ENCODE measurements at regions not wholly inside any gene's neighbourhood (a gene's known extent, or its start where the extent isn't known, plus 50 kb on each side); places are given as distances from the start of the nearest gene placed in this dataset.

- Histone ChIP-seq H4K8ac (ENCODE audit: low read depth, low read length) (no peak overlapping the region), H3K79me2 (ENCODE audit: control insufficient read depth, insufficient read depth, low read length) (no peaks in the 10 kb centered on the region), H4K5ac (ENCODE audit: low read length) (no peak overlapping the region), H3K9ac (ENCODE audit: low read length) (no peak overlapping the region), H3K79me1 (ENCODE audit: low read length) (no peaks in the 10 kb centered on the region), H3K27me3 (ENCODE audit: insufficient read depth, low read length, poor library complexity) (no peaks in the 10 kb centered on the region), H3K36me3 (ENCODE audit: control insufficient read depth, insufficient read depth, low read length) (no peaks in the 10 kb centered on the region), H3K4me3 (ENCODE audit: low read length) (no peak overlapping the region), H2BK120ac (ENCODE audit: low read depth, low read length) (no peak overlapping the region), H2AK5ac (ENCODE audit: low read length) (no peak overlapping the region), H3K4me1 (ENCODE audit: control insufficient read depth, low read depth, low read length) (no peaks in the 10 kb centered on the region), H2BK15ac (replicated peaks; ENCODE audit: low read depth) (no peak overlapping the region), H2BK5ac (ENCODE audit: low read length) (no peak overlapping the region), H3K18ac (ENCODE audit: low read length) (no peak overlapping the region), H3K4ac (ENCODE audit: low read depth, low read length) (no peak overlapping the region), H3K56ac (ENCODE audit: low read length) (no peak overlapping the region), H3K23ac (ENCODE audit: low read length) (no peak overlapping the region), H3K27ac (ENCODE audit: low read depth, low read length) (no peak overlapping the region), H3K4me2 (ENCODE audit: low read length) (no peak overlapping the region)
- DNase-seq, result no peak
- no CpG with 5 or more reads among the region's 1 CpG for WGBS (ENCODE audit: extremely low coverage, insufficient coverage, low lambda C conversion rate)
Measured at GRCh38 chr5:18219241-18219640, 585.0 kb downstream of the TAF11L14 start.

- Histone ChIP-seq H3K18ac (ENCODE audit: low read length) (no peak overlapping the region), H3K4ac (ENCODE audit: low read depth, low read length) (no peak overlapping the region), H3K79me1 (ENCODE audit: low read length) (no peaks in the 10 kb centered on the region), H4K8ac (ENCODE audit: low read depth, low read length) (no peak overlapping the region), H2BK5ac (ENCODE audit: low read length) (no peak overlapping the region), H4K5ac (ENCODE audit: low read length) (no peak overlapping the region), H3K36me3 (ENCODE audit: control insufficient read depth, insufficient read depth, low read length) (no peaks in the 10 kb centered on the region), H3K27ac (ENCODE audit: low read depth, low read length) (no peak overlapping the region), H3K4me3 (ENCODE audit: low read length) (no peak overlapping the region), H3K79me2 (ENCODE audit: control insufficient read depth, insufficient read depth, low read length) (no peaks in the 10 kb centered on the region), H2BK120ac (ENCODE audit: low read depth, low read length) (no peak overlapping the region), H3K4me2 (ENCODE audit: low read length) (no peak overlapping the region), H3K56ac (ENCODE audit: low read length) (no peak overlapping the region), H3K23ac (ENCODE audit: low read length) (no peak overlapping the region), H3K9ac (ENCODE audit: low read length) (no peak overlapping the region), H2AK5ac (ENCODE audit: low read length) (no peak overlapping the region), H3K27me3 (ENCODE audit: insufficient read depth, low read length, poor library complexity) (no peaks in the 10 kb centered on the region), H3K4me1 (ENCODE audit: control insufficient read depth, low read depth, low read length) (no peaks in the 10 kb centered on the region), H2BK15ac (replicated peaks; ENCODE audit: low read depth) (no peak overlapping the region)
- no peak for DNase-seq
- no CpG with 5 or more reads among the region's 1 CpG for WGBS (ENCODE audit: extremely low coverage, insufficient coverage, low lambda C conversion rate)
Measured at GRCh38 chr5:18220631-18221030, 586.4 kb downstream of the TAF11L14 start.

GRCh38 chr5:18236386-18236785 is 602.1 kb downstream of the TAF11L14 start:
- Histone ChIP-seq H4K5ac (ENCODE audit: low read length) (no peak overlapping the region), H3K9ac (ENCODE audit: low read length) (no peak overlapping the region), H3K4me2 (ENCODE audit: low read length) (no peak overlapping the region), H3K4ac (ENCODE audit: low read depth, low read length) (no peak overlapping the region), H3K4me1 (ENCODE audit: control insufficient read depth, low read depth, low read length) (no peaks in the 10 kb centered on the region), H3K27me3 (ENCODE audit: insufficient read depth, low read length, poor library complexity) (no peaks in the 10 kb centered on the region), H3K27ac (ENCODE audit: low read depth, low read length) (no peak overlapping the region), H4K8ac (ENCODE audit: low read depth, low read length) (no peak overlapping the region), H3K79me1 (ENCODE audit: low read length) (no peaks in the 10 kb centered on the region), H3K4me3 (ENCODE audit: low read length) (no peak overlapping the region), H3K56ac (ENCODE audit: low read length) (no peak overlapping the region), H2BK120ac (ENCODE audit: low read depth, low read length) (no peak overlapping the region), H3K36me3 (ENCODE audit: control insufficient read depth, insufficient read depth, low read length) (no peaks in the 10 kb centered on the region), H2BK15ac (replicated peaks; ENCODE audit: low read depth) (no peak overlapping the region), H3K18ac (ENCODE audit: low read length) (no peak overlapping the region), H2BK5ac (ENCODE audit: low read length) (no peak overlapping the region), H3K23ac (ENCODE audit: low read length) (no peak overlapping the region), H2AK5ac (ENCODE audit: low read length) (no peak overlapping the region), H3K79me2 (ENCODE audit: control insufficient read depth, insufficient read depth, low read length) (no peaks in the 10 kb centered on the region)
- peak; percentile 39 for DNase-seq

GRCh38 chr5:18238321-18238720 is 604.1 kb downstream of the TAF11L14 start:
- H2BK5ac ChIP-seq (ENCODE audit: low read length), result no peak overlapping the region
- H3K27ac ChIP-seq (ENCODE audit: low read depth, low read length), result no peak overlapping the region
- no peak overlapping the region for H2BK15ac ChIP-seq (replicated peaks; ENCODE audit: low read depth)
- H3K56ac ChIP-seq (ENCODE audit: low read length), result no peak overlapping the region
- H3K27me3 ChIP-seq (ENCODE audit: insufficient read depth, low read length, poor library complexity), result no peaks in the 10 kb centered on the region
- H3K18ac ChIP-seq (ENCODE audit: low read length), result no peak overlapping the region
- H3K23ac ChIP-seq (ENCODE audit: low read length), result no peak overlapping the region
- H3K4me1 ChIP-seq (ENCODE audit: control insufficient read depth, low read depth, low read length), result no peaks in the 10 kb centered on the region
- no peak overlapping the region for H3K4ac ChIP-seq (ENCODE audit: low read depth, low read length)
- WGBS (ENCODE audit: extremely low coverage, insufficient coverage, low lambda C conversion rate), result no CpG with 5 or more reads among the region's 2 CpGs
- no peaks in the 10 kb centered on the region for H3K79me2 ChIP-seq (ENCODE audit: control insufficient read depth, insufficient read depth, low read length)
- DNase-seq, result no peak
- H3K36me3 ChIP-seq (ENCODE audit: control insufficient read depth, insufficient read depth, low read length), result no peaks in the 10 kb centered on the region
- no peak overlapping the region for H2BK120ac ChIP-seq (ENCODE audit: low read depth, low read length)
- H3K4me2 ChIP-seq (ENCODE audit: low read length), result no peak overlapping the region
- H3K4me3 ChIP-seq (ENCODE audit: low read length), result no peak overlapping the region
- no peak overlapping the region for H4K8ac ChIP-seq (ENCODE audit: low read depth, low read length)
- H2AK5ac ChIP-seq (ENCODE audit: low read length), result no peak overlapping the region
- H3K9ac ChIP-seq (ENCODE audit: low read length), result no peak overlapping the region
- no peaks in the 10 kb centered on the region for H3K79me1 ChIP-seq (ENCODE audit: low read length)
- no peak overlapping the region for H4K5ac ChIP-seq (ENCODE audit: low read length)

GRCh38 chr5:18240971-18241370 is 606.7 kb downstream of the TAF11L14 start:
- no CpG with 5 or more reads among the region's 1 CpG for WGBS (ENCODE audit: extremely low coverage, insufficient coverage, low lambda C conversion rate)
- no peak overlapping the region for H3K27ac ChIP-seq (ENCODE audit: low read depth, low read length)
- H4K5ac ChIP-seq (ENCODE audit: low read length), result no peak overlapping the region
- H3K36me3 ChIP-seq (ENCODE audit: control insufficient read depth, insufficient read depth, low read length), result no peaks in the 10 kb centered on the region
- no peak overlapping the region for H3K23ac ChIP-seq (ENCODE audit: low read length)
- no peak overlapping the region for H2BK120ac ChIP-seq (ENCODE audit: low read depth, low read length)
- no peak overlapping the region for H3K56ac ChIP-seq (ENCODE audit: low read length)
- H3K4me2 ChIP-seq (ENCODE audit: low read length), result no peak overlapping the region
- H4K8ac ChIP-seq (ENCODE audit: low read depth, low read length), result no peak overlapping the region
- no peak overlapping the region for H2AK5ac ChIP-seq (ENCODE audit: low read length)
- H3K18ac ChIP-seq (ENCODE audit: low read length), result no peak overlapping the region
- no peak overlapping the region for H3K4me3 ChIP-seq (ENCODE audit: low read length)
- no peaks in the 10 kb centered on the region for H3K27me3 ChIP-seq (ENCODE audit: insufficient read depth, low read length, poor library complexity)
- no peaks in the 10 kb centered on the region for H3K79me1 ChIP-seq (ENCODE audit: low read length)
- H2BK5ac ChIP-seq (ENCODE audit: low read length), result no peak overlapping the region
- H2BK15ac ChIP-seq (replicated peaks; ENCODE audit: low read depth), result no peak overlapping the region
- H3K4me1 ChIP-seq (ENCODE audit: control insufficient read depth, low read depth, low read length), result no peaks in the 10 kb centered on the region
- H3K9ac ChIP-seq (ENCODE audit: low read length), result no peak overlapping the region
- no peak overlapping the region for H3K4ac ChIP-seq (ENCODE audit: low read depth, low read length)
- no peaks in the 10 kb centered on the region for H3K79me2 ChIP-seq (ENCODE audit: control insufficient read depth, insufficient read depth, low read length)
- DNase-seq, result no peak

- no peaks in the 10 kb centered on the region for H3K79me1 ChIP-seq (ENCODE audit: low read length)
- no peak overlapping the region for H3K4me3 ChIP-seq (ENCODE audit: low read length)
- H3K79me2 ChIP-seq (ENCODE audit: control insufficient read depth, insufficient read depth, low read length), result no peaks in the 10 kb centered on the region
- H3K4ac ChIP-seq (ENCODE audit: low read depth, low read length), result no peak overlapping the region
- H3K4me2 ChIP-seq (ENCODE audit: low read length), result no peak overlapping the region
- no peaks in the 10 kb centered on the region for H3K27me3 ChIP-seq (ENCODE audit: insufficient read depth, low read length, poor library complexity)
- no peak overlapping the region for H2BK120ac ChIP-seq (ENCODE audit: low read depth, low read length)
- H4K5ac ChIP-seq (ENCODE audit: low read length), result no peak overlapping the region
- H3K23ac ChIP-seq (ENCODE audit: low read length), result no peak overlapping the region
- H3K4me1 ChIP-seq (ENCODE audit: control insufficient read depth, low read depth, low read length), result no peaks in the 10 kb centered on the region
- WGBS (ENCODE audit: extremely low coverage, insufficient coverage, low lambda C conversion rate), result no CpG with 5 or more reads among the region's 2 CpGs
- no peak overlapping the region for H2AK5ac ChIP-seq (ENCODE audit: low read length)
- H3K18ac ChIP-seq (ENCODE audit: low read length), result no peak overlapping the region
- no peak overlapping the region for H3K9ac ChIP-seq (ENCODE audit: low read length)
- no peak overlapping the region for H4K8ac ChIP-seq (ENCODE audit: low read depth, low read length)
- DNase-seq, result no peak
- H3K36me3 ChIP-seq (ENCODE audit: control insufficient read depth, insufficient read depth, low read length), result no peaks in the 10 kb centered on the region
- no peak overlapping the region for H2BK15ac ChIP-seq (replicated peaks; ENCODE audit: low read depth)
- H2BK5ac ChIP-seq (ENCODE audit: low read length), result no peak overlapping the region
- H3K56ac ChIP-seq (ENCODE audit: low read length), result no peak overlapping the region
- H3K27ac ChIP-seq (ENCODE audit: low read depth, low read length), result no peak overlapping the region
Measured at GRCh38 chr5:18243846-18244245, 609.6 kb downstream of the TAF11L14 start.
